ENCODE measurements at regions not wholly inside any gene's neighbourhood (a gene's known extent, or its start where the extent isn't known, plus 50 kb on each side); places are given as distances from the start of the nearest gene placed in this dataset.

DNA sequence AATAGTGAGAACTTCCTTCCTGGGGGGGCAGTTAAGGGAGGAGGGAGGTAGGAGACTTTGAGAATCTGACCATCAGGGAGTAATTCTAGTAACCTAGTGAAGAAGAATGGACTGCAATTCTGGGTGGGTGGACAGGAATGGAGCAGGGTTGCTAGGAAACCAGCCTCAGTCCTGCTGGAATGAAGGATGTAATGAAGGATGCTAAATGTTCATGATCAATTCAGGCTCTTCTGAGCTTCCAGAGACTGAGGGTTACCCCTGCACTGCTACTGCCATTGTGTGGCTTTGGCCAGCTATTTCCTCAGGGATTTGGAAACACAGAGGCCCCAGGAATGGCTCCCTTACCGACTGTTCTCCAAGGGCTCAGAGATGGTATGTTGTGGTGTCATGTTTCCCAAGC lies 116.4 kb downstream of the UTP18 start:
- FAIRE-seq = no peak
- TF ChIP-seq, protein P1, sequence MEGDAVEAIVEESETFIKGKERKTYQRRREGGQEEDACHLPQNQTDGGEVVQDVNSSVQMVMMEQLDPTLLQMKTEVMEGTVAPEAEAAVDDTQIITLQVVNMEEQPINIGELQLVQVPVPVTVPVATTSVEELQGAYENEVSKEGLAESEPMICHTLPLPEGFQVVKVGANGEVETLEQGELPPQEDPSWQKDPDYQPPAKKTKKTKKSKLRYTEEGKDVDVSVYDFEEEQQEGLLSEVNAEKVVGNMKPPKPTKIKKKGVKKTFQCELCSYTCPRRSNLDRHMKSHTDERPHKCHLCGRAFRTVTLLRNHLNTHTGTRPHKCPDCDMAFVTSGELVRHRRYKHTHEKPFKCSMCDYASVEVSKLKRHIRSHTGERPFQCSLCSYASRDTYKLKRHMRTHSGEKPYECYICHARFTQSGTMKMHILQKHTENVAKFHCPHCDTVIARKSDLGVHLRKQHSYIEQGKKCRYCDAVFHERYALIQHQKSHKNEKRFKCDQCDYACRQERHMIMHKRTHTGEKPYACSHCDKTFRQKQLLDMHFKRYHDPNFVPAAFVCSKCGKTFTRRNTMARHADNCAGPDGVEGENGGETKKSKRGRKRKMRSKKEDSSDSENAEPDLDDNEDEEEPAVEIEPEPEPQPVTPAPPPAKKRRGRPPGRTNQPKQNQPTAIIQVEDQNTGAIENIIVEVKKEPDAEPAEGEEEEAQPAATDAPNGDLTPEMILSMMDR (optimal IDR thresholded peaks at IDR 0.05 in 1 of 3, IDR thresholded peaks at IDR 0.05 in 1 of 3, conservative IDR thresholded peaks at IDR 0.05 in 1 of 3; ENCODE audit: extremely low read depth in 1 of 3, insufficient read depth in 2 of 3, low read length in 3 of 3) = no peak
- TF ChIP-seq EZH2 (IDR thresholded peaks at IDR 0.05; ENCODE audit: low read length) = no peak
- no peak for DNase-seq (ENCODE audit: low read depth, low spot score)
- no peak overlapping the region for H3K4me3 ChIP-seq (ENCODE audit: control insufficient read depth in 2 of 3, extremely low read depth in 1 of 3, insufficient read depth in 2 of 3, low read depth in 1 of 3, low read length in 3 of 3)
- H3K4me2 ChIP-seq (ENCODE audit: control insufficient read depth, extremely low read depth, insufficient read depth, low read depth, low read length) = no peak overlapping the region
- H3K27me3 ChIP-seq (ENCODE audit: control insufficient read depth, extremely low read depth, insufficient read depth, low read length) = no peaks in the 10 kb centered on the region
- H3K4me1 ChIP-seq (ENCODE audit: control insufficient read depth, extremely low read depth, insufficient read depth, low read length) = no peaks in the 10 kb centered on the region
- no peak overlapping the region for H2AFZ ChIP-seq (ENCODE audit: control insufficient read depth, low read length)
- dilution Hi-C loops (cut with MboI; ENCODE audit: extremely low pct_ligation_motif_present, low sequenced_read_pairs) = no loop called here
- H3K9me3 ChIP-seq (ENCODE audit: control insufficient read depth, low read depth, low read length) = no peaks in the 10 kb centered on the region
- H3K36me3 ChIP-seq (ENCODE audit: control insufficient read depth in 2 of 2, extremely low read depth in 1 of 2, insufficient read depth in 2 of 2, low read length in 2 of 2) = no peaks in the 10 kb centered on the region
- H3K9ac ChIP-seq (ENCODE audit: control insufficient read depth, extremely low read depth, insufficient read depth, low read length) = no peak overlapping the region
- H3K9me1 ChIP-seq (ENCODE audit: control insufficient read depth, extremely low read depth, insufficient read depth, low read length) = no peaks in the 10 kb centered on the region
- H4K20me1 ChIP-seq (ENCODE audit: control insufficient read depth, extremely low read depth, insufficient read depth, low read length) = no peaks in the 10 kb centered on the region
- H3K79me2 ChIP-seq (ENCODE audit: control insufficient read depth, insufficient read depth, low read length) = no peaks in the 10 kb centered on the region
- no peak overlapping the region for H3K27ac ChIP-seq (ENCODE audit: control insufficient read depth, insufficient read depth, low read length)

- H3K9me1 ChIP-seq (ENCODE audit: control insufficient read depth, extremely low read depth, insufficient read depth, low read length) = no peaks in the 10 kb centered on the region
- no peak overlapping the region for H3K27ac ChIP-seq (ENCODE audit: control insufficient read depth, insufficient read depth, low read length)
- H3K4me3 ChIP-seq (ENCODE audit: control insufficient read depth in 2 of 3, extremely low read depth in 1 of 3, insufficient read depth in 2 of 3, low read depth in 1 of 3, low read length in 3 of 3) = no peak overlapping the region
- no peaks in the 10 kb centered on the region for H3K27me3 ChIP-seq (ENCODE audit: control insufficient read depth, extremely low read depth, insufficient read depth, low read length)
- dilution Hi-C loops (cut with MboI; ENCODE audit: extremely low pct_ligation_motif_present, low sequenced_read_pairs) = no loop called here
- H3K36me3 ChIP-seq (ENCODE audit: control insufficient read depth in 2 of 2, extremely low read depth in 1 of 2, insufficient read depth in 2 of 2, low read length in 2 of 2) = no peaks in the 10 kb centered on the region
- FAIRE-seq = no peak
- H3K4me2 ChIP-seq (ENCODE audit: control insufficient read depth, extremely low read depth, insufficient read depth, low read depth, low read length) = no peak overlapping the region
- H3K9me3 ChIP-seq (ENCODE audit: control insufficient read depth, low read depth, low read length) = no peaks in the 10 kb centered on the region
- H3K9ac ChIP-seq (ENCODE audit: control insufficient read depth, extremely low read depth, insufficient read depth, low read length) = no peak overlapping the region
- no peak for TF ChIP-seq EZH2 (IDR thresholded peaks at IDR 0.05; ENCODE audit: low read length)
- TF ChIP-seq, protein P1 (optimal IDR thresholded peaks at IDR 0.05 in 1 of 3, IDR thresholded peaks at IDR 0.05 in 1 of 3, conservative IDR thresholded peaks at IDR 0.05 in 1 of 3; ENCODE audit: extremely low read depth in 1 of 3, insufficient read depth in 2 of 3, low read length in 3 of 3) = no peak
- DNase-seq (ENCODE audit: low read depth, low spot score) = no peak
- H2AFZ ChIP-seq (ENCODE audit: control insufficient read depth, low read length) = no peak overlapping the region
- no peaks in the 10 kb centered on the region for H3K4me1 ChIP-seq (ENCODE audit: control insufficient read depth, extremely low read depth, insufficient read depth, low read length)
- H3K79me2 ChIP-seq (ENCODE audit: control insufficient read depth, insufficient read depth, low read length) = no peaks in the 10 kb centered on the region
- H4K20me1 ChIP-seq (ENCODE audit: control insufficient read depth, extremely low read depth, insufficient read depth, low read length) = no peaks in the 10 kb centered on the region
Measured at GRCh38 chr17:51381262-51381661, 120.9 kb downstream of the UTP18 start.
